Stimulated activated CD8-positive, alpha-beta memory T cell treated with anti-CD3 and anti-CD28 coated beads, Interleukin-4, amount 100 ng/mL, for 1 hour (primary cell): ENCODE measurements at regions not wholly inside any gene's neighbourhood (a gene's known extent, or its start where the extent isn't known, plus 50 kb on each side); places are given as distances from the start of the nearest gene placed in this dataset.
"Not testable (repeated sequence)": the region's sequence is repeated elsewhere in the genome, so short reads cannot be mapped to it uniquely, and the experiment has no call there.

Experiments used
- DNase-seq, 2 donors: peaks; one replicate each; pipeline ENCODE4 v3.0.0-alpha.2; 2020; ENCODE audit warnings: low read depth in 2 of 2, low spot score in 1 of 2

DNA sequence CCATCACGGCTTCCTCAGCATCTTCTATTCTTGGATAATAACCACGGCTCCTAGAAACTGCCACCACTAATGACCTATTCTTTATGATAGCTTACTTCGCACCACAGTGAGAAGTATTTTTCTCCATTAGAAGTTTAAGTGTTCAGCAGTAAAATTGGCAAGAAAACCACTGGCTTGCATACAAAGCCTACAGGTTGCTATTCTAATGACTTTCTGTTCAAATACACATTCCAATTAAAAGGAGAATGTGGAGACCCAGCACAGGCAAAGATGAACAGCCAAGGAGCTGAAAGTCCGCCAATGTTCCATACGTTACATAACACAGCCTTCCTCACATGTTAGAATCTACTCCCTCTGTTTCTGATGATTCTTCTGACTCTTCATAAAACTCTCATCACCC lies 875.0 kb upstream of the PRKX start:
- DNase-seq, result no peak

DNA sequence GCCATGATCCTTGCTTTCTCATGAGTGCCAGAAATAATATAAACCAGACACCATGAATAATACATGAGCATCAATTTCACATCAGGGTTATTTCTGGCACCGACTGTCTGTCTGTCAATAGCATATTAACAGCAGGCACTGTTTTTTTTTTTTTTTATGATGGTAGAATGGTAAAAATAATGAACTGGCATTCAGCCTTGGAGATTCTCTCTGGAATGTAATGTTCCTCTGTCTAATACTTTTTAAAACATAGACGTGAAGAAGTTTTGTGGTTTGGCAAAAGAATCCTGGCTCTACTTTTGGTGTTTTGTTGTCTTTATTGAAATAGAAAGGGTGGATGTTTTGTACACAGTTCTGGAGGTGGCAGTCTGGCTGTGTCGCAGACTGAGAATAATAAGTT lies 874.6 kb upstream of the PRKX start:
- no peak for DNase-seq

DNA sequence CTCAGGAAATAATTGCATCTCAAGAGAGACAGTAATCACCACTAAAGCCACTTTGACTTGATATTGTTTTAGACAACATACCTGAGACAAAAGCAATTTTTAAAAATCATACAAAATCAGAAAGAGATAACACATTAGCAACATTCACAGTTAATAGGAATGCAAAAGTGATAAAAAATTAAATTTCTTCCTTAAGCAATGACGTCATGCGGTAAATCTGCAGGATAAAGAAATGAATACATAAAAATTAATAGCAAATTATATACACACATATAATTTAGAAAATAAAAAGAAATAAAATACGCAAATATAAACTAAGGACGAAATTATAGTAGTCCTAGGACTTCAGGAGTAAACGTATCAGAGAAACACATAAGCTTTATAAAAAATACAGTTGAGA lies 866.5 kb upstream of the PRKX start:
- no peak for DNase-seq

DNA sequence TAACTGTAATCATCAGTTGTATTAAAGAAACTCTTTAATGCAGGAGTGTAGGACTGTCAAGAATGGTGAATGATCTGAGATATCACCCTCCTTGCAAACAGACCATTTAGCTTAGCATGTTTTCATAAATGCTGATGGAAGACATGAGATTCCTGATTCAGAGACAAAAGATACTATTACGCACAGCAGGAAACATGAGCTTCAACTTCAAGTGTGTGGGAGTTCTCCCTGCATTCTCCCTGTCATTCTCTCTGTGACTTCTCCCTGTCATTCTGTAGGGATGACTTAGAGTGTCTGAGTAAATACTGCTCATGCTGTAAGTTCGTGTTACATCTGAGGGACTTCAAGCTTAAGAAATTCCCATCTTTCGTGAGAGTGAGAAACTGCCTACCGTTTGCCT lies 866.0 kb upstream of the PRKX start:
- DNase-seq, result no peak

DNA sequence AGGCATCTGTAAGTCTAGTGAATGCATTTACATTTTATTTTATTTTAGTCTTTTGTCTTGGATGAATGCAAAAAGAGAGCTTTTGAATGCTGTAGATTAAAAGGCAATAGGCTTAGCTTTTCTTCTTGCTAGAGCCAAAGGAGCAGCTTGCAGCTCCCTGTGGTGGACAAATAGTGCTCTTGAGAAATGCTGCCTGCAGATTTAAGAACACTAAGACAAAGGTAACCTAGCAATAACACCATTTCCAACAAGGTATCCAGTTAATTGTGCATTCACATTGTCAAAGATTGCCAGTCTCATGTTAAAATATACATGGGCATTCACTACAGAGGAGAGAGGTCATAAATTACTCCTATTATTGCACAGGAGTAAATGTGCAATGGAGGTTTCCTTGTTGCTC lies 859.2 kb upstream of the PRKX start:
- no peak for DNase-seq

DNA sequence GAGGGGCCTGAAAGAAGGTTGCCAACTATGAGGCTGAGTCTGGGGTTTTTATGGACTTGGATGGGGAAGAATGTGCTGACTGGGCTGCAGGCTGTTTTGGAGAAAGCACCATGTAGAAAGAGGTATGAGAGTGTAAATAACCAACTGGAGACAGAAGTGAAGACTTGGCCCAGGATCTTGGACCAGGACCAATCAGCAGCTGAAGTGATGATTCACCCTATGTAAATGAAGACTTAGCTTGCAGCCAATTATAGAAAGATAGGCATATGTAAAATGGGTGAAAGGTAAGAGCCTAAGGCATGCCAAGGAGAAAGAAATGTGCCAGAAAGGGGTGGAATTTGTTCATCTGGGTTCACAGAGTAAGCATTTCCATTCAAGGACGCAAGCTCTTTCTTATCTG lies 856.7 kb upstream of the PRKX start:
- DNase-seq, result no peak

DNA sequence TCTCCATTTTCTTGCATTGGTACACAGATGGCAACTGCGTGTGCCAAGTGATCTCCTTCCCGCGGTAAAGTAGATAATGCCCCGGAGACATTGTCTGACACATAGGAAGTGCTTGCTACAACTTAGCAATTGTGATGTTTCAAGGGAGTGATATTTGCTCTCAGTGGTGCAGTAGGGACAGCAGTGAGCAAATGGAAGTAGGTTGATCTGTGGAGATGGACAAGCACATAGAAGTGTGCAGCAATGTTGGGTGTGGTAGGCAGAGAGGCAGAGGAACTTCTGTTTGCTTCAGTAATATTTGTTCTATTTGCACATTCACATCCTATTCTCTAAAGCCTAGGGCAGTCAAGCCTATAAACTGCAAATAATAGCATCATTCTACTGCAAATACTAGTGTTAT lies 846.7 kb upstream of the PRKX start:
- DNase-seq, result no peak

DNA sequence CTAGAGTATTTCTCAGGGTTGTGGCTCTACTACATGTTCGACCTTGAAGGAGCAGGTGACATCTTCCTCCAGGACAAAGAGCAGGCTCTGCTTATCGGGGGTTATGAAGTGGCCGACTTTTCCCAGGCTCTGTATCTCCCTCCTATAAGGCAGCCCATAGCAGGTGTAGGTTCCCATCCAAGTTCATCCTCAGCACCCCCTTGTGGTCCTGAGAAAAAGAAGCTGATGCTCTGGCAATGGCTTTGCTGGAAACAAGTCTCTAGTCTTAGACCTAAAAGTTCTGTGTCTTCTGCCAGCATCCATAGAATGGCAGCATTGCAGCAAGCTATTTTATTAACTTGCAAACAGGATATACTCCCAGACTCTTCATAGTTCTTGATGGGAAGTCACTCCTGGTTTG lies 836.6 kb upstream of the PRKX start:
- DNase-seq, result no peak

DNA sequence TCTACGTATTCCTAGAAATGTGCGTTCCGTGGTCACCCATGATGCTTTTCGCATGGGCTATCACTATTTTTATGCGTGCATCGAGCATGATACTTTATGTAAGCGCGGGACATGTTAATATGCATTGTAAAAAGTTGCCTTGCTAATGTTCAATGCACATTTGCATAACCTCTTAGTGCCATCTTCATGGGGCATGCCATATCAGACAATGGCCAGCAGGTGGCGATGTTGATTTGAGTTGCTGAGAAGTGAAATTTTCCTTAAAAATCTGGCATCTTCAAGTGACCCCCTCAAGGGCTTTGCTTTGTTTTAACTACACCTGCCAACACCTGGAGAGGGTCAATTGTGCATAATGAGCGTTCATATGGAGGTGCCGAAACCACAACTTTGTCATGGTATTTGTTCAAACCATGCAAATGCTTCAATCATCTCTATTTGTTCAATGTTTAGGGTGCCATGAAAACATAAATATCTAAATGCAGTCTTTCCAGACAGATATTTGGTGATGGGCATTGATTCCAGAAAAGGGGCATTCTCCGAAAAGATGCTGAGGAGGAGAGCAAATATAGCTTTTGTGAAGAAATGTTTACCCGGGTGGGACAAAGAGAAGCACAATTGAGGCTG lies 833.9 kb upstream of the PRKX start:
- peak in 1 of 2 donors; percentile 0 for DNase-seq

DNA sequence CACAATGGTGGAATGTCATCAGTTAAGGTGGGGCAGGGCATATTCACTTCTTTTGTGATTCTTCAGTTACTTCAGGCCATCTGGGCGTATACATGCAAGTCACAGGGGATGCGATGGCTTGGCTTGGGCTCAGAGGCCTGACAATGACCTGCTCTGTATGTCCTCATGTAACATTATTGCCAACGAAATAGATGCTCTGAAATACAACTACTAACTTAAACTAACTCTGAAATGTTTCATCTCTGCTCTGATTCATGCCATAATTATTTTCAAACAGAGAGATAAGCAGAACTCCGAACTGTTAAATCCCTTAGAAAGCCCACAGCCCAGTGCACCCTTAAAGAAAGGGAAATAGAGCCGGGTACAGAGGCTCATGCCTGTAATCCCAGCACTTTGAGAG lies 832.7 kb upstream of the PRKX start:
- not testable (repeated sequence) for DNase-seq

DNA sequence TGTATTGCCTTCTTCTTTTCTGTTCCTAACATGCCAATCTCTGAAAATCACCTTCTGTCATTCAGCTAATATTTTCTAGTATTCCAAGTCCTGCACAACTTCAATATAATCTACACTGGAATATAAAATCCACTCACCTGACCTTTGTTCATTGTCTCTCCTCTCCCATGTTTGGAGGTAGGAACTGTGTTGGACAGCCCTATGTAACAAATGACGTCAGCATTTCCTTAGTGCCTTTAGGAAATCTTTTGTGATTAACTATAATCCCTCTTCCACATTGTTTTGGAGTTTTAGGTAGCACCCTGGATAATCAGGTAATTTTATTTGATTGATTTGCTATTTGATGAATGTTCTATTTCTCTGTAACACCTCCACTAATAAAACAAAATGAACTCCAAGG lies 814.8 kb upstream of the PRKX start:
- DNase-seq, result no peak

DNA sequence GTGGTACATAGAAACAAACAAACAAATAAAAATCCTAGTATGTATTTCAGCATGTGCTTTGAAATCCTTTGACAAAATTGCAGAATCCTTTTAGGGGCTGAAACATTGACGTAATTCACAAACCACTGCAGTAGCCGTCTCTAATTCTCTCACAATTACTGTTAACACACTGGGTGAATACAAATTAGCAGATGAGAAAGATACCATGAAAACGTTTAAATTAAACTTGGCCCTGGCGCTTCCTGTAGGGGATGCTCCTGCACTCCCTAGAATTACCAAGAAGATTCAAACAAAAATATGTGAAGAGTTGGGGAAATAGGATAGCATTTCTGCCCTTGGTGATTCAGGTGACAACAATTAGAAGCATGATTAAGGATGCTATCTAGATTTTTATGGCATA lies 772.5 kb upstream of the PRKX start:
- DNase-seq, result no peak

DNA sequence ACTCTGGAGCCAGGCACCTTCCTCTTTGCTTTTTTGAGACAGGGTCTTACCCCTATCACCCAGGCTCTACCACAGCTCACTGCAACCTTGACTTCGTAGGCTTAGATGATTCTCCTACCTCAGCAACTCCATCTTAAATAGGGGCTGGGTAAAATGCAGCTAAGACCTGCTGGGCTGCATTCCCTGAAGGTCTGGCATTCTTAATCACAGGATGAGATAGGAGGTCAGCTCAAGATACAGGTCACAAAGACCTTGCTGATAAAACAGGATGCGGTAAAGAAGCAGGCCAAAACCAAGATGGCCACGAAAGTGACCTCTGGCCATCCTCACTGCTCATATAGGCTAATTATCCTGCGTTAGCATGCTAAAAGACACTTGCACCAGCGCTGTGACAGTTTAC lies 770.8 kb upstream of the PRKX start:
- DNase-seq, result no peak

DNA sequence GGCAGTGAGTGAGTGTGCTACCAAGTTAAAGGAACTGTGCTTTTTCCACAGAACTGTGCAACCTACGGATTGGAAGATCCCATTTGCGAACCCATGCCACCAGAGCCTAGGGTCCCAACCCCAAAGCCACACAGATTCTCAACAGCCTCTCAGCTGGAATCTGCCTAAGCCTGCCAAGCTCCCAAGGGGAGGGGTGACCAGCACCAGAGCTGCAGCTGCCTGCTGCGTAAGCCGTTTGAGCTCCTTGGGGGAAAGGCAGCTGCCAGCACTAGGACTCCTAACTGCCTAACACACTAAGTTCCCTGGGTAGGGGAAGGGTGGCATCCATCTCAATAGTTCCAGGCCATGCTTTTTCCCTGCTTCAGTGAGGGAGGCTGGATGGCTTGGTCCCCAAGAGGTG lies 738.1 kb upstream of the PRKX start:
- DNase-seq, result no peak

DNA sequence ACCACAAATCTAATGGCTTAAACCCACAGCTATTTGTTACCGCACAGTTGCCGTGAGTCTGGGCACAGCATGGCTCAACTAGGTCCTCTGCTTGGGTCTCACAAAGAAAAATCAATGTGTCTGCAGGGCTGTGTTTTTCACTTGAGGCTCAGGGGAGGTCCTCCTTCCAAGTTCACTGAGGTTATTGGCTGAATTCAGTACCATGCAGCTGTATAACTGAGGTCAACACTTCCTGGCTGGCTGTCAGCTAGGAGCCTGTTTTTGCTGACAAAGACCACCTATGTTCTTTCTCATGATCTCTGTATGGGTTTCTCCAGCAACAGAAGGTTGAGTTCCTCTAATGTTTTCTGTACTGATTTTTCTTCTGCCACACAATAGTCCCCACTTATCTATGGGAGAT lies 736.7 kb upstream of the PRKX start:
- no peak for DNase-seq

DNA sequence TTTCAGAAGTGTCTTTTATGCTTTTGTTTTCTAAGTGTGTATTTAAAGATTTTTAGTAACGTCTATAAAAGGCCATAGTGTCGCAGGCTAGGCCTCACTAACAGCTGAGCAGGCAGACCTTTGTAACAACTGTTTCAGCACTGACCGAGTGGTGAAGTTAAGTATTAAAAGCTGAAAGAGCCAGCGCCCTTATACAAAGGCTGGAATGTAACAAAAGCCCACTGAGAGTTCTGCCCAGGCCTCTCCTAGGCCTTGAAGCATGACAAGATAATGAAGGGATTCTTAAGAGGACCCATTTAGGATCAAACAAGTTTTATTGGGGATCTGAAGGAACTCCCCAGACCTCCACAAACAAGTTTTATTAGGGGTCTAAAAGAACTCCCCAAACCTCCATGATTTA lies 722.5 kb upstream of the PRKX start:
- no peak for DNase-seq

DNA sequence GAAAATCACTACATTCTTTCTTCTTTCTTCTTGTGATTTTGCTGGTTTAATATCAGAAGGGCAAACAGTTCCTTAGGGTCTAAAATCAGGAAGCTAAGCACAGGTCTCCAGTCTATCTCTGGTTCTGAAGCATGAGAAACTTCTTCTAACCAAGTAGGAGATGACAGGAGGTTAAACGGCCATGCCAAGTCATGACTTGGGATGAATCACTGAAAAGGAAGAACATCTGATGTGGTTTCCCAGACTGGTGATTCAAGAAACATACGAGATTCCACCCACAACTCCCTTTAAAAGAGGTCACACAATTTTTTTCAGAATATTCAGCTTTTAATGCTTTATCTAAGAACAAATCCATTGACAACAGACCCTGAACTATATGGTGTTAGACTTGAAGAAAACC lies 684.0 kb upstream of the PRKX start:
- DNase-seq, result no peak

DNA sequence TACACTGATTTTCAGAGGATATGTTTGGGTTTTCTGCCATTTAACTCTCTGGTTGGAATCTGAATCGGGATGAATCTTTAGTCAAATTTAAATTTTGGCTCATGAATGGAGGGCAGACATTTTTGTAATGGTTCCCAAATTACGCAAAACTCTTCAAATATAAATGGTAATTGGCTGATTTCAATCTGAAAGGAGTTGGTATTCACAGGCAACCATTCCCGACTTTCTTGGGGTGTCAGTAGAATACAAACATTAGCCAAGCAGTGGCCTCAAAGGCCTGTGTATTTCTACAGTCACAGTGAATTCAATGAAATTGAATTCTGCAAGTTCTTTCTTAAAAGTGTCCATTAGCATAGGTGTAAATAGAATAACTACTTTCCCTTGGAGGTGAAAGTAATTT lies 668.8 kb upstream of the PRKX start:
- DNase-seq, result no peak

DNA sequence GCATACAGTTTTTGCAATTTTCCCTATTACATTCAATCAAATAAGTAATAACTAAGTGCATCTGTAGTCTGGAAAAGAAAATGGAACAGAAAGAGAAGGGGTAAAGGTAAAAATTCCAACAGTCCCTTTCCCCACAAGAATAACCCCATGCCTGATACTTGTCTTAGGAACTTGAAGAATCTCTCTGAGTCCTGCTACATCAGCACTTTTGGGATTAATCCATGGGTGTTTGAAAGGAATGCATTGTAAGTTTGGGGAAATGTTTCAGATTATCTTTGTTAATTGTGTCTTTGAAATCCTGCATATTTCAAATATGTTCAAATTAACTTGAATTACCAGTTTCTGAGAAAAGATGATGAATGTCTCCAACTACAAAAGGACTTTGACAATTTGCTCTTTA lies 667.3 kb upstream of the PRKX start:
- DNase-seq, result no peak

DNA sequence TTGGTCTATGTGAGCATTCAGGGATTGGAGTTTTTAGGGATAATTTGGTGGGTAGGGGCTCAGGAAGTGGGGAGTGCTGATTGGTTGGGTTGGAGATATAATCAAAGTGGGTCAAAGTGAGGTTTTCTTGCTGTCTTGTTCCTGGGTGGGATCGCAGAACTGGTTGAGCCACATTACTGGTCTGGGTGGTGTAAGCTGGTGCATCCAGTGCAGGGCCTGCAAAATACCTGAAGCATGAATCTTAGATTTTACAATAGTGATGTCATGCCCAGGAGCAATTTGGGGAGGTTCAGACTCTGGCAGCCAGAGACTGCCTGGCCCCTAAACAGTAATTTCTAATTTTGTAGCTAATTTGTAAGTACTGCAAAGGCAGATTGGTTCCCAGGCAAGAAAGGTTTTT lies 665.6 kb upstream of the PRKX start:
- no peak for DNase-seq

DNA sequence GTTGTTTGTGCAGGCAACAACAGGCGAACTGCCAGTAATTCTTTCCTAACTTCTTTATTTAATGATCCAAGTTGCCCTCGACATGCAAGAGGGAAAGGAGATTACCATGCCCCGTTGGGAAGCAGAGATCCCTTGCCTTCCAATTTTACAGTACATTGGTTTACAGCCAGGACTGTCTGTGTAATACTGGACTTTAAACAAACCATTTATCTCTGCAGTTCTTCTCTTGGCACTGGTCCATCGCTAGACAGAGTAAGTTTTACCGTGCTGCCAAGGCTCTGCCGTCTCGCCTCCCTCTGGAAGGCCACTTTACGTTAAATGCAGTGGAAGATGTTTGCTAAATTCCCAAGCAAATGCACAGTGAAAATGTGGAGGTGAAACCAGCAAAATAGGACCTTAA lies 660.3 kb upstream of the PRKX start:
- no peak for DNase-seq

DNA sequence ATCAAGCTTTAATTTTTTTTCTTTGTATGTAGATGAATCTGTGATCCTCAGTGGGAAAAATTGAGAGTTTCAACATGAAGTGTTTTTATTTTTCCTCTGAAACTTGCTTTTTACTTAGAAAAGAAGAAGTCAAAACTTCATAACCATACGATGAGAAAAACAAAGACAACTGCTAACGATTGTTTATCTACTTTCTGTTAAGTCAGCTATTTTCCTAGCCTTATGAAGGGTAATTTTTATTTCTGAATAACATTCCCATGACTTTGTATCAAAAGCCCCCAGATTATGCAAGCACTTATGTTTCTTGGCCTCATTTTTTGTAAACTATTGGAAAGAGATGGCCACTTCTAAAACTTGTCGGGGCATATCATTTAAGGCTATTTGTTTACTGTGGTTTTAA lies 645.1 kb upstream of the PRKX start:
- DNase-seq, result no peak

DNA sequence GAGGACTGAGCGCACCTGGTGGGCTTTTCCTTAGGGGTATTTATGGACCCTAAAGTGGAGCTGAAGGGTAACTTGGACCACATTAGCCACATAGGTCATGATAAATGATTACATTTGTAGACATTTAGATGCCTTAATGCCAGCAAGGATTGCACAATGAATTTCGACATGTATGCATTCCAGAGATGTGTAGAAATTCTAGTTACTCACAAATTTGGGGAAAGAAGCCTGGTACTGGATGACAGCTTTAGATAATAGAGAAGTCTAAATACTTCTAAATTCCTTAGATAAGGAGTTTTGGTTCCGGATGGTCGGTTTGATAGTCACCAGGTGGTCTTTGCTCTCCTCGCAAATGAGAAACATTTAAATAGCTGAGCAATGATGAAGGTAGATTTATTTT lies 609.5 kb upstream of the PRKX start:
- no peak for DNase-seq

DNA sequence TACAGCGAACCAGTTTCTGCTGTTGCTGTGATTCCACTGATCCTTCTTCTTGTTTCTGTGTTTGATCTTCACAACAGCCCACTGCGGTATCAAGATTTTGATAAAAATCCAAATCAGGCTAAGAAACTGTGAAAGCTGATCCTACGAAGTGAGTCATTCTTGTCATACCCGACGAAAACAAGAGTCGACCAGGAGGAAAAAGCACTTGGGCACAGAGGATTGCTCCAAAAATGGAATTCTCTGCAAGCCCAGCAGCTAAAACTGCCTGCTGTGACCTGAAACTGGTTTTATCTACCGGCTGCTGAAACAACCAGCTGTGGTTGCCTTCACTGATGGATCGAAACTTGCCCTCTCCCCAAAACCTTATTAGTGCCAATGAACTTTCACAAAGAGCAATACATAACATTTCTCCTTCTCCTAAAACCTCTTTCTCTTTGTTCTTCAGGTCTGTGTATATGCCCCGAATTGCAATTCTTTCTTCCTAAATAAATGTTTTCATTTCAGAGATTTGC lies 607.0 kb upstream of the PRKX start:
- no peak for DNase-seq
